ENCODE measurements at regions not wholly inside any gene's neighbourhood (a gene's known extent, or its start where the extent isn't known, plus 50 kb on each side); places are given as distances from the start of the nearest gene placed in this dataset.

DNA sequence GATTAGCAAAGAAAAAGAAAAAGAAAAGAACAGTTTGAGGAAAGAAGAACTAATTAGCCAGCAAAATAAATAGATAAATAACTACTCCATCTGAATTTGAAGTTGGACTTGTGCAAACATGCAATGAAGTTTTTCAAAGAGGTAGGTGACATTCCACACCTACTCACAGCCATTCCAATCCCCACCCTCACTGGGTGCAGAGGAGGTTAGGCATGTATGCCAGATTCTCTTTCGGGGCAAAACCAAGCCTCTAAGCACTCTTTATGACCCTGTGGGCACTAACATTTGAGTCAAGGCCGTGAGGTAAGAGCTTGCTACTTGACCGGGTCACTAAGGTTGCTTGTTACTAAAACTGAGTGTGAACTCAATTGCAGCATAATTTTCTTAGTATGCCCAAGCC, 108.4 kb upstream of the SEMA3A start:
- no peak overlapping the region for H3K27ac ChIP-seq
- TF ChIP-seq CTCF (conservative IDR thresholded peaks at IDR 0.05) = no peak

- no peak overlapping the region for H3K27ac ChIP-seq
- TF ChIP-seq CTCF (conservative IDR thresholded peaks at IDR 0.05) = no peak
Observed at GRCh38 chr7:84297616-84298015, 103.0 kb upstream of the SEMA3A start.

GRCh38 chr7:84294847-84295455, 100.4 kb upstream of the SEMA3A start:
- H3K27ac ChIP-seq = no peak overlapping the region
- TF ChIP-seq CTCF (conservative IDR thresholded peaks at IDR 0.05) = no peak

GRCh38 chr7:84294391-84294790, 99.8 kb upstream of the SEMA3A start:
- H3K27ac ChIP-seq = no peak overlapping the region
- TF ChIP-seq CTCF (conservative IDR thresholded peaks at IDR 0.05) = no peak

GRCh38 chr7:84291756-84292155, 97.2 kb upstream of the SEMA3A start:
- TF ChIP-seq CTCF (conservative IDR thresholded peaks at IDR 0.05) = no peak
- no peak overlapping the region for H3K27ac ChIP-seq

DNA sequence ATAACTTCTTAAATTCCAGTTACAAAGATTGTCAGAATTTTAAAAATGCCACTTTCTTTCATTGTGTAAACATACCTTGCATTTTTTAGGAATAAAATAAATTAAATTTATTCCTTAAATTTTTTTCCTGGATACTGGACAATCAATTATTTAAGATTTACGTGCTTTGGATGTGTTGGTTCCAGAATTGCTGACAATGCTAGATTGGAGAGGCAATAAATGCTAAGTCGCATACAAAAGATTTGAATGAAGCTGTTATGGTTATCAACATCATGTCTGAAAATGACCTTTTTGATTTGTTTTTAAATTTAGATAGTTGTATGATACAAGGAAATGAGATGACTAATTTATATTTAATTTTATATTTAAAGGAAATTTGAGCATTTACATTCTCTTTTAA, 89.2 kb upstream of the SEMA3A start:
- H3K27ac ChIP-seq = no peak overlapping the region
- no peak for TF ChIP-seq CTCF (conservative IDR thresholded peaks at IDR 0.05)

DNA sequence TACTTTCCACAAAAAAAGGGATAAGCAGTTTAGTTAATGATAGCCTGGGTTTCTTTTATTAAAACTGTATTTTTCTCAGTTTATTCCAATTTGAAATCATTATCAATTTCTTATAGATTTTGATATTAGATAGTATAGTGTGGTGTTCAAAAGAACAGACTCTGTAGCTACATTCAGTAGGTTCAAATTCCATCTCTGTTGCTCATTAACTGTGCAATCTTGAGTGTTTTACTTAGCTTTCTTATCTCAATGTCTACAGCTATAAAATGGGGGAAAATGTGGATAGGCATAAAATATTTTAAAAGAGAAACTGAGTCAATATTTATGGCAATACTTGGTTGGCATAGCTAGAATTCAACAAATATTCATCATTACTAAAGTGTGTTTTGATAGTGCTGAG, 86.9 kb upstream of the SEMA3A start:
- no peak for TF ChIP-seq CTCF (conservative IDR thresholded peaks at IDR 0.05)
- H3K27ac ChIP-seq = no peak overlapping the region
